NCI-H2196 treated with DMSO at 0.1 percent for 48 hours (cell line): ENCODE measurements at regions not wholly inside any gene's neighbourhood (a gene's known extent, or its start where the extent isn't known, plus 50 kb on each side); places are given as distances from the start of the nearest gene placed in this dataset.
"Not testable (repeated sequence)": the region's sequence is repeated elsewhere in the genome, so short reads cannot be mapped to it uniquely, and the experiment has no call there.

ENCODE experiments used
- DNase-seq: peaks from one replicate; lab custom pipeline; 2025; ENCODE audit not compliant: unreplicated experiment; lab: John Stamatoyannopoulos, UW

DNA sequence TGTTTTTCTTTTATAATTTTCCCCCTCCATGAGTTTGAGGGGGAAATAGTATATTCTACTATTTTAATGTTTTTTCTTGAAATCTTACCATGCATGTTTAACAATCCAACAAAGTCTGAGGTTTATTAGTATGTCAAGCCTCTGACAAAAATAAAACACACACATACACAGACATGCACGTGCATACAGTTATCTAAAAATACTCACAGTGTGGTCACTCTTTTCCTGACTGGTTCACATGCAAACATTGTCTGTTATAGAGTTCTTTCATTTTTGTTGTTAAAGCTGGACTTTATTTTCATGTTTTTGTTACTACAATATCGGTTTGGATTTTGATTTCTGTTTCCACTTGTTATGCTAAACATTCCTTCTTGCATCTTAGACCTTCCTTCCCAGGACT lies 236.6 kb downstream of the MFSD1 start:
- no peak for DNase-seq

DNA sequence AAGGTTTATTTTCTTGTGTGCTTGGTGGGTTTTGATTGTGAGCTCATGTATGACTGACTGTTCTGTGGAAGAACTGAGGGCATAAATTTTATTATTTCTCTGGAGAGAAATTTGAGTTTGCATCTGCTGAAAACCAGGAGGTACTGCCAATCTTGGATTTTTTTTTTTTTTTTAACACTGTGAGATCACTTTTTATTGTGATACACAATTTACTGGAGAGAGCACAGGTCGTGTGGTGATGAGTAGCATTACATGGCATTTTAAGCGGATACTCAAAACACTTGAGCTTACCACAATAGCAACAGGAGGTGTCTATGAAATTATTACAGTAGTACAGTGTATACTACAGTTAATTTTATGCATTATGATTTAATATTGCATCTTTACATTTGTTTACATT lies 237.4 kb downstream of the MFSD1 start:
- DNase-seq: no peak

DNA sequence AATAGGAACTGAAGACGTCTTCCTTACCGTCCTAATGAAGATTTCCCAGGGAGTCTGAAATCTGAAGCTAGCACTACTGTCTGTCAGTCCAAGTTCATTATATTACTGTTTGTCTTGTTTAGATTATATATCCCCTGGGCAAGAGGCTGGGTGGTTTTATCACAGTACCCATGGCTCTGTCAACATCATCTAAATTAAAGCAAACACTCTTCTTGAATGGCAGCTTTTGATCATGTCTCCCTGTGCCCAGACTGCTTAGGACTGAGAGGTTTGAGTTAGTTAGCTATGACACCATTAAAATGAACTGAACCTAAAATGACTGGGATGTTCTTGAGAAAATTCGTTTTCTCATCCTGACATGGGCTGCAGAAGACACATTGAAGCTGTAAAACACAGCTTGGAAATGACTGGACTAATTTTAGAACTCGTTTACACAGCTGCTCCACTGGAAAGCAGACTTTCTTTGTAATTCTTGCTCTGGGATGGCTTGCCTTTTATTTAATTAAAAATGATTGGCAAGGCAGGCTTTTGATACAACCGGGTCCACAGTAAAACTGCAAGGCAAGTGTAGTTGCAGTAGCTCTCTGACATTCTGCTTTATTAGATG lies 243.5 kb downstream of the MFSD1 start:
- DNase-seq: no peak

DNA sequence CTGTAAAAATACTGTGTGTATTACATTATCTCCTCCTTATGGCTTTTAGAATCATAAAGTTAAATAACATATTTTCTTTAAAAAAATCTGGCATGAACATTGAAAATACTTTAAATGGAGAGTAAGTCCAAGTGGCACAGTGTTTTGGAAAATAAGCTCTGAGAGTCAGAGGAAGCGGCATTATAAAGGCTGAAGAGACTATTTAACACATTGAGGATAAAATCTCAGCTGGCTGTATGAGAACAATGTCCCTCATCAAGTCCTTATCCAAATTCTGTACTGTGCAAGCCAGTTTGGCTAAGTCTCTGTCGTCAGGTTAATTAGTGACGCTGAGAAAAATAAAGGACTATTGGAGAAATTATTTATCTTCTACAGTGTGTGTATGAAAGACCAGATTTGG lies 245.5 kb downstream of the MFSD1 start:
- DNase-seq: no peak

DNA sequence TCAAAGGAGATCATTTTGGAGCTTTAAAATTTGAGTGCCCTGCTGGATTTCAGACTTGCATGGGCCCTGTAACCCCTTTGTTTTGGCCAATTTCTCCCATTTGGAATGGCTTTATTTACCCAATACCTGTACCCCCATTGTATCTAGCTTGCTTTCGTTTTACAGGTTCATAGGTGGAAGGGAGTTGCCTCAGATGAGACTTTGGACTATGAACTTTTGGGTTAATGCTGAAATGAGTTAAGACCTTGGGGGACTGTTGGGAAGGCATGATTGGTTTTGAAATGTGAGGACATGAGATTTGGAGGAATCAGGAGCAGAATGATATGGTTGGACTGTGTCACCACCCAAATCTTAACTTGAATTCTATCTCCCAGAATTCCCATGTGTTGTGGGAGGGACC lies 250.6 kb downstream of the MFSD1 start:
- DNase-seq: not testable (repeated sequence)

DNA sequence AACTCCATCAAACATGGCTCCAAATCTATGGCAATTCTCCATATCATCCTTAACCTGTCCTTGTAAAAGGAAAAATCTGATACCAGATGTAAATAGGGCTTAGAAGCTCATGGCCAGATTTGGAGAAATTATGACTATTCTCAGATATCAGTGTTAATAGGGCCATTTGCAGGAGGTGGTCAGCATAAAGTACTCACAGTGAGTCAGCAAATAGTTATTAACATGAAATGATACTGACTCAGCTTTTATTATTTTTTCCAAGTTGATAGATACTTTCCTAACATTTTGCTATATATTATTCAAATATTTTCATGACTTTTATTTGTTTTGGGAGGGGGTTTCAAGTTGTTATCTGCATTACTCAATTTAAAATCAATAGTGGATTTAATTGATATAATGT lies 255.8 kb downstream of the MFSD1 start:
- DNase-seq: no peak

DNA sequence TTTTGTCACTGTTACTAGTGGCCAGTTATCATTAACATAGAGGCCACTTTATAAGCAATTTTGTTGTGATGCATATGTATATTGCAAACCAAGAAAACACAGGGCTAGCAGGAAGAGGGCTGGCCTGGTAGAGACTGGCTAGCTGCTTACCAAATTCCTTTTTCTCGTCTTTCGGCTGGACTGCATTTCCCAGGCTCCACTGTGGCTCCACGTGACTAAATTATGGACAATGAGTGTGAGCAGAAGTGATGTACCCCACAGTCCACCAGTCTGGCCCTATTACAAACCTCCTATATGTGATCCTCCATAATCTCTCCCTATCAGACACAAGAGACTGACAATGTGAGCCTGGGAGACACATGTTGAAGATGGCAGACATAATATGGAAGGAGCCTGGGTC lies 257.0 kb downstream of the MFSD1 start:
- no peak for DNase-seq

DNA sequence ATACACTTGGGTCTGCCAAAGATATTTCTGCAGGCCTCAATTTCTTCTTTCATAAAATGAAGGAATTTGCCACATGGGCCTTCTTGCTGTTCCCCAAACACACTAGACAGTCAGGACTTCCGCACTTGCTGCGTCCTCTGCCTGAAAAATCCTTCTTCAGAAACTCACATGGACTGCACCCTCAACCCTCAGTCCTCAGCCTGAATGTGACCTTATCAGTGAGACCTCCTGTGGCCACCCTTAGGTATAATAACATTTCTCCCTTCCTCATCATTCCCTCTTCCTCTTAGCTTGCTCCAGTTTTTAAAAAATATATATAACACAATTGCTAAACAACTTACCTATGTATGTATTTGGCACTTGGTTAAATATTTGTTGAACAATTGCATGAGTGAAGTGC lies 257.5 kb downstream of the MFSD1 start:
- no peak for DNase-seq

DNA sequence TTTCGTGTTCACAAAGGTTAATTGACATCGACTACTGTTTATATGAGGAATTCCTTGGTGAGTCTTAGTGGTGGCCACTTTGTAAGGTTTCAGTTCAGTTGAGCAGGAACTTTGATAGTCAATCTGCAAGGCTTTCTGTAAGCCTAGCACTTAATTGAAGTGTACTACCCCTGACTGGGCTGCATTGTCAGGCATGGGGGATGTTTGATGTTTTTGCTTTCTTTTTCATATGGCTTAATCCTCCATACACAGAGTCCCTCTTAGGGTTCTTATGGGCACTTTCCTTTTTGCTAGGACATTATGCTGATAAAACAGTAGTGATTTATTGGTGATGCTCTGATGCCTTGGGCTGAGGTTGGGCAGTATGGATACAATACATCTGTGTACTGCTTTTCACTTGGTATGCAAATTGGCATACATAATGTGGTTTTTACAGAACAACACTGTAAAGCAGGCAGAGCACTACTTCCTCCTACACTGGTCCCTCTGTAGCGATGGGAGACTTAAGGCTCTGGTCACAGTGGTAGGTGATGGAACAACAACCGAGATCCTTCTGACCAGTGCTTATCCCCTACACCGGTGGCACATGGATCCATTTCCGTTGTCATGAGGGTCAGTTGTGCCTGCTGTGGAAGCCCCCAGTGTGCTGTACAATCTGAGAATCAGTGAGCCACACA lies 261.0 kb downstream of the MFSD1 start:
- DNase-seq: no peak

DNA sequence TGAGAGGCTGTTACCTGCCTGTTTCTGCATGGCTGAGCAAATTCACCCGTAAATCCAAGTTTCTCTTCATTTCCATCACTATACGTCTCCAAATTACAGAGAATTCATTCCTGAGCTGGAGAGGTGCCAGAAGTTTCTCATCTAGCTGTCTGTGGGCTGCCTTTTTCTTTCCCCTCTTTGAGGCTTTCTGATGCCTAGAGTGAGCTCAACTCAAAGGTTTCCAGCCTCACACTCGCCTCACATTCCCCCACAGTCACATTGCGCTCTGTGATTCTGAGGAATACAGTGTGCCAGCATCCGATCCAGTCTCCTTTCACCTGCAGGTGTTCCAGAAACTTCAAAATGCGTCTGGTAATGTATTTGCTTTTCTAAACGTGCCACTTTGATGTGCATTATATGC lies 267.2 kb downstream of the MFSD1 start, which contains the start of gene IQCJ:
Gene IQCJ (plus strand): TSS at position 229 of the 400 bp plus-strand sequence.
- no peak for DNase-seq

DNA sequence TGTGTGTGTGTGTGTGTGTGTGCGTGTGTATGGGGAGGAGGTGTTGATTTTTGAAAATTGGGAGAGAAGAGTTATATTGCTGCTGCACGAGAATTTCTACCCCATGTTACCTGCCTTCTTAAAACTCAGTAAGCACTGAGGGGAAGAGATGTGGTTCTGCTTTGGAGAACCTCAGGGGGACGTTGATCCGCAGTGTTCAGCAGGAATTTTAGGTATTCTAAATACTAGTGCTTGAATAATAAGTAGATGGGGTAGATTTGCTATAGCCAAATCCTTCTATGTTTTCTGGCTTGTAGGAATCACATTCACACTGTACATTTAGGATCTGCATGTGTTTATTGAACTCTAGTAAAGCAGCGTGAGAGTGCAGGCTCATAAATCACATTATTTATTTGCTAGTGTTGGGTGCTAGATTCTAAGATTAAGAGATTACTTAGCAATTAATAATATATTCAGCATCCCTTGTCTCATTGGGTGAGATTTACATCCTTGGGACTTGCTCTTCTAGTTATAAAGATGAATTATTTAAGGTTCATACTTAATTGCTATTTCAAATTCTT lies 268.1 kb downstream of the MFSD1 start:
- no peak for DNase-seq

DNA sequence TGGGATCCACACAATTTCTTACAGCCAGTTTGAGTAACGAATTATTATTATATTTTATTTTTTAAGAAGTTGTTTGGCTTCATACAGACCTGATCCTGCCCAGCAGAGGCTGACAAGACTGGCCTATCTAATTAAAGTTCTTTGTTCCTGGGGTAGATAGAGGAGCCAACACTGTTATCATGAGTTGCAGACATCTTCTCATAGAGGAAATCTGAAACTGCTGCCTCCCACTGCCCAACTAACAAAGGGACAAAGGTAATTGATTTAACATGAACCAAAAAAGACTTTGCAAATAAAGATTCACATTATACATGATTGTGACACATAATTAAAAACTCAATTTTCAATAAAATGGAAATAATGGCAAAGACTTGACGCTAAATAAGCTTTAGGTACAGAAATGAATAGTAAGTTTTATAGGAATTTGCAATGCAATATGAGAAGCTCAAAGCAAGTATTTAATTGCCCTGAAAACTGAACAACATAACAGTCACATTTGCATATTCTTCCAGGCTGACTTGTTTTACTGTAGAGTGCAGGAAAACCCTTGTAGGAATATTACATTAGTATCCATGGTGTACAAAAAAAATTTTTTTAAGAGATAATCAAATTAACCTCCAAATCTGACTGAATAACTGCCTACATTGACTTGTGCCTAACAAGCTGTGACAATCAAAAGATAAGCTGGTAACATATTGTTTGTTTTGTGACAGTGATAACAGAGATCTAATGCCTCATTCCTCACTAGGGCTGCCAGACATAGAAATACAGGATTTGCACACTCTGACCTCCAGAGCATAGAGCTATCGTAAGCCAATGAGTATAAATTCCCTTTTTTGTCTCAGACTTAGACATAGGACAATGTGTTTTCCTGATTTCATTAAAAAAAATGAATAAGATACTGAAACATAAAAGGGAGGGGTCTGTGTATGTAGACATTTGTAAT lies 273.2 kb downstream of the MFSD1 start:
- DNase-seq: no peak

DNA sequence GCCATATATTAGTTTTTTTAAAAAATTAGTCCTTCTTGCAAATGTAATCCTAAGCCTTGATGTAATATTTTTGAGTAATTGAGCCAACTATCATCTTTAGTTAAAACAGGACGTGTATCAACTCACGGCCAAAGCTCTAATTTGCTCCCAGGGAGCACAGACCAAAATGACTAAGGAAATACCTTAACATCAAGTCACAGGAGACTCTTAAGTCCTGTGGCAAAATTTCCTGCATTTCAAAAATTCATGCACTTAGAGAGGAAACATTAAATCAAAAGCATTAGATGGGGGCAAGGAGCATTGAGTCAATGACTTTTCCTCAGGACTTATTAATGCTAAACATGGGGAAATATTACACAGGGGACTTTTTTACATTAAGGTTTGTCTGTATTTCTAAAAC lies 276.0 kb downstream of the MFSD1 start:
- DNase-seq: no peak

DNA sequence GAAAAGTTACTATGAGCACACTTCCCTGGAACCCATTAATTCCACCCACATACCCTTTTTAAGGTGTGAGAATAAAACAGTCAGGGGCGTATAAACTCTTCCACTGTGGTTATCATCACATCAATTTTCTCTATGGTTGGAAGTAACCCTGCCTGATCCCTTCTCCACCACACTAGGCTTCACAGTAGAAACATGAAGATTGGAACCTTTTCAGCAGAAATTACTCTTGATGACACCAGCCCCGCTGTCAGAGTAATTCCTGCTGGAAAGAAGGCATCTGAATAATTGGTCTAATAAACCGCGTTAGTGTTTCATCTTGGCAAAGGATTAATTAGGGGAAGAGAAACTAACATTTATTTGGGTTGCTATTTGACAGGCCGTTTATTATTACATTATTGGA lies 278.4 kb downstream of the MFSD1 start:
- DNase-seq: no peak

DNA sequence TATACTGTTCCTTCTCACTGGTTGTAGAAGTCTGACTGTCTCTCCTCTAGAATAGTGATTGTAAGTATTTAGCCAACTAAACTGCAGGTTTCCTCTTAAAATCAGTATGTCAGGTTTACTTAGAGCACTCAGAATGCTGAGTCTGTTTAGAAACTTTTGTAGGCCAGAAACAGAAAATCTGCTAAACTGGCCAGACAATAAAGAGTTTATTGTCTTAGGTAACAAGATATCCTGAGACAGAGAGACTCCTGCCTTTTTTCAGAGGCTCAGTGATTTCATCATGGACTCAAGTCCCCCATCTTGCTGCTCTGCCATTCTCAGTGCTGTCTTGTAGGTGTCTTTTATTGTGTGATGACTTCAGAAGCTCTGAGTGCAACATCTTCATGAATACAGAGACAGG lies 279.0 kb downstream of the MFSD1 start:
- no peak for DNase-seq

DNA sequence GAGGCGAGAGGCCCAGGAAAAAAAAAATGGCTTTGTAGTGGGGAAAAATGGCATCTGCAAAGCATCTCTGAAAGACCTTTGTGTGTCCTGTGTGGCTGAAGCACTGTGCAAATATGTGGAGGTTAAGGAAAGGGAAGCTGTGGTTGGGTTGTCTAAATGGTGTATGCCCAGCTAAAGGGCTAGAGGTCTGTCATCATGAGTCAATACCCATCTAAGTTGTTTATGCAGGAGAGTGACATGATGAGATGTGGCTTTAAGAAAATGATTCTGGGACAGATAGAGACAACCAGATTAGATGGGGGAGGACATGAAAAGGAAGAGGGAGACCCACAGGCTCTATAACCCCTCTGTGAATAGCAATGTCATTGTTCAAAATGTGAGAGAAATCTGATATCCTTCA lies 280.7 kb downstream of the MFSD1 start:
- DNase-seq: no peak

DNA sequence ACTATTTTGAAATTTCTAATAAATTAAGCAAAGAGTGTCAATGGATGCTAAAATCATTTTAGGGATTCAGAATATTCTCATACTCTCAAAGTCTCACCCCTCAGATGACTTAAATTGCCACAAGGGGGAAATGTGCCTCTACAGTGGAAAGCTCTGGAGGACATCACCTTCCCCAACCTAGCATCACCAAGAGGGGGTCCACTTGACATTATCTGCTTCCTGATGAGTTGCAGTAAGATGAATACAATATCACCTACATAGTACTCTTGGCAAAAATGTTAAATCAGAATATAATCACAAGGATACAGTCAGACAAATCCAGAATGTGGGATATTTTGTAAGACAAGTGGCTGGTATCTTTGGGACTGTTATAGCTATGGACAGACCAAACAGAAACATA lies 290.1 kb downstream of the MFSD1 start:
- DNase-seq: no peak

DNA sequence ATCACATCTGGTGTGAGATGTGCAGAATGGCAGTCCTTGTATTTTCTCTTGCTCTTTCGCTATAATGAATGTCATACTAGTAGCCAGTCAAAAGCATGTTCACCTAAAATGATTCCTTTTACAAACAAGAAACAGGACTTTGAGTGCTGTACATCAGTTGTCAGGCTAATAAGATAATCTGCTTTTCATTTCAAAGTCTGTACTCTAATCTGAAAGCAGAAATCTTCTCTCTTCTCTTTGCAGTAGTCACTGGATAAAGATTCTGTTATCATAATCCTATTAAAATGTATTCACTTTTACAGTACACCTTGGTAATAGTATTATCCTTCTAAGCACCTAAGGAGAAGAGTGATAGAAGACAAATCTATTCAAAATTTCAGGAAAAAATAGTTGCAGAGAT lies 300.1 kb downstream of the MFSD1 start:
- DNase-seq: no peak

DNA sequence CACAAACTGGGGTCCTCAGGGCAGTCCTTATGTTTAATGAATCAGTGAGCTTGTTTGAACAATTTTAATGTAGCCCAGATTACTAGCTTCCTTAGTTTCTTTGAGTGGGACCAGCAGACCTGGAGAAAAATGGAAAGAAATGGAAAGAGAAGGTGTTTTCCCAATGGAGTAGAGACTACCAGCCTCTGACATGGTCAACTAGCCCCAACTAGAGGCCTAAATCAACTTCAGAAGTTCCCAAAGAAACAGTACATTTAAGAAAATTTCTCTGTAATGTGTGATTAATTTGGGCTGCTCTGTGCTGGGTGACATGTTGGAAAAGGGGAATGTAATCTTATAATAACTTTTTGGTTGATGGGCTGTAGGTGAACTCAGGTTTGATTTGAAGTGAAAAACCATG lies 310.9 kb downstream of the MFSD1 start:
- DNase-seq: no peak

DNA sequence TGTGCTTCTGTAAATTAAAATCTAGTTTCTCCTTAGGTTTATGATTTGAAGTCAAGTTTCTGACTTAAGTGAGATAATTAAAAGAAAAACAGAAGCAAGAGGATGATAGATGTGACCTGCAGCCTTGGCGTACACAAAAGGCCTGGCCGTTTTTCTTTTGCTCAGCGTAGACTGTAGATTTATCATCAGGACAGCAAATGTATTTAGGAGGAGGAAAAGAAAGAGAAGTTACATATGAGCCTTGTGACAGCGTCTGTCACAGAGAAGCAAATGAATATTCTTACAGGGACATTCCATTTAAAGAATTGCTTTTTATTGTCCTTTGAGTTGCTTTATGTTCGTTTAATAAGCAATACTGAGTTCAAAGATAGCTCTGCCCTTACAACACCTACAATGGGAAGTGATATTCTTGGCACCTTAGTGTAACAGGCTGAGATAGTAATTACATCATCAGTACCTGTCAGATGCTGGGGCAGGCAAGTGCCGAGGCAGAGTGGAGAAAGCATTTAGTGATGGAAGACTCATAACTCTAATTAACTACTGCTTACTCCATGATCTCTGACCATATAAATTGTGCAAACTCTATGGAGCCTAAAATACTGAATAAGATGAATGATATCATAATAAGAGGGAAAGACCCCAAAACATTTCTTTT lies 311.5 kb downstream of the MFSD1 start:
- DNase-seq: no peak

DNA sequence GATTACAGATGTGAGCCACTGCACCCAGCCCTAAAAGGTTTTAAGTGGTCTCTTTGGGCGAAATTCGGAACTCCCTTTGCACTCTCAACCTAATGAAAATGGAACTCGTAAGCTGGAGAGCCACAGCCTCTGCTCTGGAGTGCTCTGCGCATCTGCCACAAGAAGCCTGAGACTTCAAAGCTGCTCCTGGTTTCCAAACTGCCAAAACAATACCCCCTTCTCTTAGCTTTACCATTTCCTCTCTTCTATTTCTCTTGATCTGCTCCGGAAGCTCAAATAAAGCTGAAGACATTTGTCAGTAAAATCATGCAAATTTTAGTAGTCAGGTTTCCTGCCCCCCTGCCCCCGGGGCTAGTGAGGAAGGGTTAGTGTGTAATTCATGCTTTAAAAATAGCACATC lies 312.7 kb downstream of the MFSD1 start:
- no peak for DNase-seq
